Mesodermal cell (in vitro differentiated cells): ENCODE measurements at regions not wholly inside any gene's neighbourhood (a gene's known extent, or its start where the extent isn't known, plus 50 kb on each side); places are given as distances from the start of the nearest gene placed in this dataset.
"Not testable (repeated sequence)": the region's sequence is repeated elsewhere in the genome, so short reads cannot be mapped to it uniquely, and the experiment has no call there.

Experiments used
- H3K27ac ChIP-seq: 2 replicates; pipeline ENCODE4 v1.7.0; 2013; ENCODE audit warnings: mild to moderate bottlenecking, low read depth, low read length, moderate library complexity; ENCODE audit not compliant: severe bottlenecking
- H3K36me3 ChIP-seq: 2 replicates; pipeline ENCODE4 v1.7.1; 2013; ENCODE audit warnings: mild to moderate bottlenecking, low read length, moderate library complexity; ENCODE audit not compliant: control insufficient read depth, insufficient read depth
- H3K4me1 ChIP-seq: one replicate; pipeline ENCODE4 v1.7.1; 2013; ENCODE audit warnings: mild to moderate bottlenecking, low read length; ENCODE audit not compliant: insufficient read depth, control insufficient read depth, poor library complexity, severe bottlenecking
- H3K4me3 ChIP-seq: 2 replicates; pipeline ENCODE4 v1.7.0; 2013; ENCODE audit warnings: low read length, control low read depth, mild to moderate bottlenecking; ENCODE audit not compliant: insufficient read depth, poor library complexity, severe bottlenecking; ENCODE audit errors: extremely low read depth
- H3K9me3 ChIP-seq: 2 replicates; pipeline ENCODE4 v1.7.1; 2013; ENCODE audit warnings: mild to moderate bottlenecking, low read length, moderate library complexity; ENCODE audit not compliant: control insufficient read depth
- WGBS, 2 experiments: methylation state at CpG; one replicate each; pipeline ENCODE4 v1.1.5; 2013; ENCODE audit warnings: missing lambda C conversion rate in 2 of 2; ENCODE audit not compliant: insufficient coverage in 2 of 2; 5-methylcytosine and 5-hydroxymethylcytosine counted together

GRCh38 chr7:81232084-81232799 is 313.4 kb upstream of the SEMA3C start:
- WGBS, 2 experiments = 91 to 93% methylated on average over 7 to 8 of the region's 8 CpGs
- Histone ChIP-seq H3K4me1 (no peaks in the 10 kb centered on the region), H3K4me3 (no peak overlapping the region), H3K27ac (no peak overlapping the region), H3K36me3 (no peaks in the 10 kb centered on the region), H3K9me3 (no peaks in the 10 kb centered on the region)

GRCh38 chr7:81231301-81231838 is 312.5 kb upstream of the SEMA3C start:
- Histone ChIP-seq H3K4me1 (no peaks in the 10 kb centered on the region), H3K9me3 (no peaks in the 10 kb centered on the region), H3K27ac (no peak overlapping the region), H3K36me3 (no peaks in the 10 kb centered on the region), H3K4me3 (no peak overlapping the region)
- WGBS, 2 experiments = 88 to 93% methylated on average over 4 of the region's 5 CpGs

DNA sequence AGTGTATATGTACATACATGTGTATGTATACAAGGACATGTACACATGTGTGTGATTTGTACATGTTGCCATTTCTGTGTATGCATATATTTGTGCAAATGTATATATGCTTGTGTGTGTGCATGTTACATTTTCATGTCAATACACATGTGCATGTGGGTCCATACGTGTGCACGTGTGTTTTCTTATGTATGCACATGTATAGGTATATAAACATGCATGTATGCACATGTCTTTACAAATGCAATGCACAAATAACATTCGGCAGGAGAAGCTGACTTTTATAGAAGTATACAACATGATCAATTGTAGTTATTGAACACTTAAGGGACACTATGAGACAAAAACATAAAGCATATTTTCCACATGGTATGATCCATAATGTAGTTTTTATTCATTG is 307.4 kb upstream of the SEMA3C start:
- no CpG with 5 or more reads among the region's 3 CpGs for WGBS, 2 experiments
- no peaks in the 10 kb centered on the region for H3K36me3 ChIP-seq
- no peaks in the 10 kb centered on the region for H3K4me1 ChIP-seq
- H3K27ac ChIP-seq = no peak overlapping the region
- no peak overlapping the region for H3K4me3 ChIP-seq
- H3K9me3 ChIP-seq = peaks cover 14% of the 10 kb centered on the region

DNA sequence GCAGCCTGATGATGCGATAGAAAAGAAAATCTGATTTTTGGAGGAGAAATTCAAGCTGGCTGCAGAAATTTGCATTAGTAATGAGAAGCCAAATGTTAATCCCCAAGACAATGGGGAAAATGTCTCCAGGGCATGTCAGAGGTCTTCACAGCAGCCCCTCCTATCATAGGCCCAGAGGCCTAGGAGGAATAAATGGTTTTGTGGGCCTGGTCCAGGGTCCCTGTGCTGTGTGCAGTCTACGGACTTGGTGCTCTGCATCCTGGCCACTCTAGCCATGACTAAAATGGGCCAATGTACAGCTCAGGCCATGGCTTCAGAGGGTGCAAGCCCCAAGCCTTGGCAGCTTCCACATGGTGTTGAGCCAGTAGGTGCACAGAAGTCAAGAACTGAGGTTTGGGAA is 303.8 kb upstream of the SEMA3C start:
- H3K4me1 ChIP-seq, H3K27ac ChIP-seq, H3K4me3 ChIP-seq, H3K36me3 ChIP-seq: not testable (repeated sequence)
- WGBS, 2 experiments = 90 to 96% methylated on average over 2 of the region's 2 CpGs
- H3K9me3 ChIP-seq = peaks cover 14% of the 10 kb centered on the region

- 100% methylated on average over 1 to 2 of the region's 3 CpGs for WGBS, 2 experiments
- H3K27ac ChIP-seq = no peak overlapping the region
- H3K4me3 ChIP-seq = no peak overlapping the region
- H3K4me1 ChIP-seq = no peaks in the 10 kb centered on the region
- H3K36me3 ChIP-seq = no peaks in the 10 kb centered on the region
- H3K9me3 ChIP-seq = peaks cover 14% of the 10 kb centered on the region
Measured at GRCh38 chr7:81221527-81222217, 302.8 kb upstream of the SEMA3C start.

DNA sequence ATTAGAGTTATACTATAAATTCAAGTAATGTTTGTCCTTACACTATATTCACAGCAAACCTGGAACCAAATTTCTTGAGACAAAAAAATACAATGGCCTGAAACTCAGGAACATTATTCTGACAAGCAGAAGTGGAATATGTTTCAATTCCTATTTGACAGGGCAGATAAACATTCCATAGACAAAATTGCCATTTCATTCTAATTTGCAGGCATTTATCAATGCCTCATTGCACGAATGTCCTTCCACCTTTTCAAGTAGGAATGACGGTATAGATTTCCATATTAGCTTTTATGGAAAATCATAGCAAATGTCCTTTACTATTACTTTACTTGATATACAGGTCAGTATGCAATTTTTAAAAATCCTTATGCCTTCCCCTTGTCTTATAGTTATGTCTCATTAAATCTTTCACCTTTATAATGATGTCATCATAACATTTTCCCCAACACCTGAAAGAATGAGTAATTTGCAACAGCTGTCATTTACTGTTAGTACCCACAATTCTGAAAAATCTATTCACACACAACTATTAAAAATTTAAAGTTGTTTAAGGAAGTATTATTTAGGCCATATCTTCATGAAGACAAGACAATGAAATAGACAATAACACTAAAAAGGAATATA is 299.7 kb upstream of the SEMA3C start:
- H3K27ac ChIP-seq = no peak overlapping the region
- WGBS, 2 experiments = 100% methylated on average over 1 of the region's 2 CpGs; no CpG with 5 or more reads in 1 of the 2 experiments
- H3K4me3 ChIP-seq = no peak overlapping the region
- no peaks in the 10 kb centered on the region for H3K4me1 ChIP-seq
- no peaks in the 10 kb centered on the region for H3K36me3 ChIP-seq
- H3K9me3 ChIP-seq = peaks cover 8% of the 10 kb centered on the region

DNA sequence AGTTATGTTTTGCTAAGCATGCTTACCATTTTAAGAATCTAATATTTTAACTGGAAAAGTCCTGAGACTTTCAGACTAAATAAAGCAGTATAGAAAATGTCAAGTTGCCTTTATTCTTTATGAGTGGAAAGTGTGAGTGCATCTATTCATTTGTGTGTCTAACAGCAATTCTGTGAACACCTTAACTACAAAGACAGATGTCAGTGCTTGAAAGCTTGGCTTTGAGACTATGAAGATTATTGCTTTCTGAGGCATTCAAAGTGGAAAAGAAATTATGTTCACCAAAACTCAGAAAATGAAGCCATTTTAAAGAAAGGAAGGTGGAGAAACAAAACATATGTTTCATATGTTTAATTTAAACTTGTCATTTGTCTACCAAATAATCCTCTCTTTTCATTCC is 294.5 kb upstream of the SEMA3C start:
- H3K27ac ChIP-seq = no peak overlapping the region
- H3K4me1 ChIP-seq = no peaks in the 10 kb centered on the region
- no peaks in the 10 kb centered on the region for H3K36me3 ChIP-seq
- no peak overlapping the region for H3K4me3 ChIP-seq
- no peaks in the 10 kb centered on the region for H3K9me3 ChIP-seq

DNA sequence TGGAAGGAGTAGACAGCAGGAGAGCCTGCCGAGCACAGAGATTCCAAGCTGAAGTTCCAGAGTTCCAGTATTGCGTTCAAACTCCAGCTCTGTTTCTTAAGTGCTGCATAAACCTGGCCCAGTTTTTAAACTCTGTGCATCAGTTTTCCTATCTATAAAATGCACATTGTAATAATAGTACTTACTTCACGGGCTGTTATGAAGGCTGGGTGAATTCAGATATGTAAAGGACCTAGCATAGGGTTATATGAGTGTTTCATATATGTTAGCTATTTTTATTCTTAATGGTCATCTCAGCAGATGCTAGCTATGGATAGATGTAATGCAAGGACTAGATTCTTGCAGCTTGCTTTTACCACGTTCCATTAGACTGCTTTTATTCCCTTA is 293.1 kb upstream of the SEMA3C start:
- no peak overlapping the region for H3K27ac ChIP-seq
- 60 to 100% methylated on average over 1 of the region's 4 CpGs for WGBS, 2 experiments

GRCh38 chr7:81211204-81211933 is 292.5 kb upstream of the SEMA3C start:
- Histone ChIP-seq H3K9me3 (no peaks in the 10 kb centered on the region), H3K4me1 (no peaks in the 10 kb centered on the region), H3K4me3 (no peak overlapping the region), H3K27ac (no peak overlapping the region), H3K36me3 (no peaks in the 10 kb centered on the region)
- WGBS, 2 experiments = 60% methylated on average over 1 of the region's 6 CpGs; no CpG with 5 or more reads in 1 of the 2 experiments

More for the DNA sequence above, 293.1 kb upstream of the SEMA3C start:
- Histone ChIP-seq H3K36me3 (no peaks in the 10 kb centered on the region), H3K4me3 (no peak overlapping the region), H3K9me3 (no peaks in the 10 kb centered on the region), H3K4me1 (no peaks in the 10 kb centered on the region)

GRCh38 chr7:81210137-81211064 is 291.6 kb upstream of the SEMA3C start:
- H3K27ac ChIP-seq = no peak overlapping the region
- no peaks in the 10 kb centered on the region for H3K9me3 ChIP-seq
- WGBS, 2 experiments = 80 to 83% methylated on average over 1 of the region's 2 CpGs
- no peaks in the 10 kb centered on the region for H3K36me3 ChIP-seq
- H3K4me3 ChIP-seq = no peak overlapping the region
- no peaks in the 10 kb centered on the region for H3K4me1 ChIP-seq
